ENCODE measurements at regions not wholly inside any gene's neighbourhood (a gene's known extent, or its start where the extent isn't known, plus 50 kb on each side); places are given as distances from the start of the nearest gene placed in this dataset.

GRCh38 chr1:105072446-105072845, 1322.7 kb downstream of the AMY1C start:
- TF ChIP-seq CTCF (IDR thresholded peaks at IDR 0.05; ENCODE audit: insufficient read depth, low read length) (no peak), POLR2AphosphoS5 (IDR thresholded peaks at IDR 0.05; ENCODE audit: low read depth) (no peak), REST (IDR thresholded peaks at IDR 0.05; ENCODE audit: insufficient replicate concordance, low read depth) (no peak), GABPA (IDR thresholded peaks at IDR 0.05; ENCODE audit: low read depth) (no peak), SPI1 (IDR thresholded peaks at IDR 0.05; ENCODE audit: borderline replicate concordance, low read depth) (no peak)
